ENCODE measurements at regions not wholly inside any gene's neighbourhood (a gene's known extent, or its start where the extent isn't known, plus 50 kb on each side); places are given as distances from the start of the nearest gene placed in this dataset.

DNA sequence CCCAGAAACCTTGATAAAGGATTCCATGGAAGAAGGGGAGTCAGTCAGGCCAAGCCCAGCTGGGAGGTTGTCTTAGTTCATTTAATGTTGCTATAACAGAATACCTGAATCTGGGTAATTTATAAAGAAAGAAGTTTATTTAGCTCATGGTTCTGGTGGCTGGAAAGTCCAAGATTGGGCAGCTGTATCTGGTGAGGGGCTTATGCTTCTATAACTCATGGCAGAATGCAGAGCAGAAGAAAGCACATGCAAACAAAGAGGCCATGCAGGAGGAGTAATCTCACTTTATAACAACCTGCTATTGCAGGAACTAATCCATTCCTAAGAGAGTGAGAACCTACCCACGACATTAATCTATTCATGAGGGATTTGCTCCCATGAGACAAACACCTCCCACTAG, 54.2 kb upstream of the ANKRD1 start:
- TF ChIP-seq GATA2 (IDR thresholded peaks at IDR 0.05; ENCODE audit: low read depth, low read length) (no peak), GATA3 (IDR thresholded peaks at IDR 0.05; ENCODE audit: low read depth, low read length) (no peak)

DNA sequence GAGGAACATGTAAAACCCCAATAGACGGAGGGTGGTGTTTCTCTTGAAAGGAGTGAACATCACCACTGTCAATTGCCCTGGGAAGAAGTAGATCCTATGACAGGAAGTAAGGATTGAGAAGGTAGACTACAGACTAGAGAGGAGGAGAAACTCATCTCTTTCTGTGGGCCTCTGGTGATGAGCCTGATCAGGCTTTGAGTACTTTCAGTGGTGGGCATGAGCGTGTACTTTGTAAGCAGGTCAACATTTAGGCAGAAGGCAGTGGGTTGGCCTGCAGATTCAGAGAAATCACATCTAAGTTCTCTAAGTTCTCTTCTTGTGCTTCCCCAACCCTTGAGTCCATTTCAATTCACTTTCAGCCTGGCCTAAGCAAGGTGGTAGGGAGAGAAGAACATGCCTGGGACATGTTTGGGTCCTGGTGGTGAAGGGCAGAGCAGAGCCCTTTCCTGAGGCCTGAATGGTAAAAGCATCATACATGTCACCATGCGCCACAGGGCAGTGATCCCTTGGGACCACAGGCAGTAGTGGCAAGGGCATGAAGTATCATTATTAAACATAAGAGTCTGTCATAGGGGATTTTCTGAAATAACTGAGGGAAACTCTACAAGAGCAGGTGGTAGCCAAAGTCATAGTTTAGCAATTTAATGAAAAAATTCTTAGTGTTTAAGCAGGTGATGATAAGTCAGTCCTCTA, 56.4 kb upstream of the ANKRD1 start:
- no peak for TF ChIP-seq GATA3 (IDR thresholded peaks at IDR 0.05; ENCODE audit: low read depth, low read length)
- no peak for TF ChIP-seq GATA2 (IDR thresholded peaks at IDR 0.05; ENCODE audit: low read depth, low read length)

DNA sequence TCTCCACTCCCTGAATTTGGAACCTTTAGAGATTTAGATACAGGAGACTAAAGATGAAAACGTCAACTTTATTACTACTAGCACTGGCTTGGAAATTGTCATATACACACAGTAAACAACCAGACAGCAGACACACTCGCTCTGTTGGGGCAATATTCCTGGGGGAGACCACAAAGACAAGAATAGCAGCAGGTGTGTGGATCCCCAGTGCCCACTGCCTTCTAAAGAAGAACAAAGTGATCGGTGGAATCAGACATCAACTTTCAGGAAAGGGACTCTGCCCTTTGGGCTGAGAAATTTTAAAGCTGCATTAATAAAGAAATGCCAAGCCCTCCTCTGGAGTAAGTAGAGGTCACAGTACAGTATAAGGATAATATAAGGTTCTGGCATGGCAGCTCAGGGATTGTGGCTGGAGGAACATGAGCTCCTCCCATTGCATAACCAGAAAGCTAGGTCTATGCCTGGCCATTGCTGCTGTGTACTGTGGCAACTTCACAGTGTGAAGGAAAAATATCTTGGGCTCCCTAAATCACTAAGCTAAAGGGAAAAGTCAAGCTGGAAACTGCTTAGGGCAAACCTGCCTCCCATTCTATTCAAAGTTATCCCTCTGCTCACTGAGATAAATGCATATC, 57.1 kb upstream of the ANKRD1 start:
- TF ChIP-seq GATA2 (IDR thresholded peaks at IDR 0.05; ENCODE audit: low read depth, low read length) = no peak
- TF ChIP-seq GATA3 (IDR thresholded peaks at IDR 0.05; ENCODE audit: low read depth, low read length) = no peak

DNA sequence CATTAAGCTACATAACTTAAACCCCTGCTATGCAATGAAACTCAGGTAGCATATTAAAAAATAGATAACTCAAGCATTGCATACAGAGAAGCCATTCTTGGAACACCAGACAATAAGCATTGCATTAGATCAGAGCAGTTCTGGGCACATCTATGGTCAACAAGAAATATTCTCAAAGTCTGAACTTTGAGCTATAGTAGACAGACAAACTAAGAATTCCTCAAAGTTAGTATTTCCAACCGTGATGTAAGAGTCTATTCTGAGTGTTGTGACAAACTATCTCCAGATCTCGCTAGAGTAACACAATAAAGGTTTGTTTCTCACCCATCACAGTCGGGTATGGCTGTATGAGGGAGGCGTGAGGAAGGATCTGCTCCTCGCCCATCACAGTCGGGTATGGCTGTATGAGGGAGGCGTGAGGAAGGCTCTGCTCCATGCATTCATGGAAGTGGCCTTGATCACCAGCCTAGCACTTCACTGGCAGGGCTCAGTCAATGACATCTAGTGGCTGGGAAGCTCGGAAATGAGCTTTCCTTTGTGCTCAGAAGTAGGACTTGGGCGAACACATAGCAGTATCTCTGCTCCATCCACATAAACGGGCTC, 61.6 kb upstream of the ANKRD1 start:
- TF ChIP-seq GATA3 (IDR thresholded peaks at IDR 0.05; ENCODE audit: low read depth, low read length) = no peak
- no peak for TF ChIP-seq GATA2 (IDR thresholded peaks at IDR 0.05; ENCODE audit: low read depth, low read length)

DNA sequence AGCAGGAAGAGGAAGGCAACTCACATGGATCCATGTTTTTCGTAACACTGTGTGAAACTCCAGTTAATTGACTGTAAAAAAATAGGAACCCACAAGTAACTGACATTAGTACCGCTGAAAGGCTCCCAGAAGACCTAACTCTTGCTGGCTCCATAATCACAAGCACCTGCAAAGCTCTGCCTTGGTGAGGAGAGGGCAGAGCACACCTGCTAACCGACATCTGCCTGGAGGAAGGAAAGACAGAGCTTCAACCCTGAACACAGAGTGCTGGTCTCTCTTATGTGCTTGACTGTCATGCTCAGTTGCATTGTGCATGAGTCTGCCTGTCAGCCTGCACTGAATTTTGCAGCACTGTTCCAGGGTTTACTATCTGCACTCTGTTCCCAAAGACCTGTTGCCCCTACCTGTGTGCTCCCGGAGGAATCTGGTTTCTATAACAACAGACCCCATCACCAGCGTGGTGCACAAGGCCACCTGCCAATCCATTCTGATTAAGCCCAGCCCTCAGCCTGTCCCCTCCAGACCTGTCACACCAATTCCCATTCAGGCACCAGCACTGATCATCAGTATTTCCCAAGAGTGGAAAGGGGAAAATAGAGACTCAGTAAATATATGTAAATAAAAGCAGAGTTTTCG, 63.1 kb upstream of the ANKRD1 start:
- no peak for TF ChIP-seq GATA2 (IDR thresholded peaks at IDR 0.05; ENCODE audit: low read depth, low read length)
- TF ChIP-seq GATA3 (IDR thresholded peaks at IDR 0.05; ENCODE audit: low read depth, low read length) = no peak

DNA sequence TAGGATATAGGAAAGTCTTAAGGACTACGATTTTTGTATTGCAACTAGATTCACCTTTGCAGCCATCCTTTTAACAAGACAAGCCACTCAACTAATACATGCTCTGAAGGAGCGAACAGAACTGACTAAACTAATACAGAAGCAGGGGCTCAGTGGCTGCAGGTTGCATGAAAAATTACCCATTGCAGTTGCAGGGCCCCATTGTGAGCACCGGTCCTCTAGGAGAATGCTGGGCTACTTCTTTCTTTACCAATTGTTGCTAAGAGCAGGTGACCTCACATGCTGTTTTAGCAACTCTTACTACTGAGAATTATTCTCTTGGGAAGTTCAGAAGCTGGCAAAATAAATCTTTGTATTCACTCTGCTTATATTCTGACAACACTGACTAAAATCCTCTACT, 64.0 kb upstream of the ANKRD1 start:
- TF ChIP-seq GATA3 (IDR thresholded peaks at IDR 0.05; ENCODE audit: low read depth, low read length) (no peak), GATA2 (IDR thresholded peaks at IDR 0.05; ENCODE audit: low read depth, low read length) (no peak)

DNA sequence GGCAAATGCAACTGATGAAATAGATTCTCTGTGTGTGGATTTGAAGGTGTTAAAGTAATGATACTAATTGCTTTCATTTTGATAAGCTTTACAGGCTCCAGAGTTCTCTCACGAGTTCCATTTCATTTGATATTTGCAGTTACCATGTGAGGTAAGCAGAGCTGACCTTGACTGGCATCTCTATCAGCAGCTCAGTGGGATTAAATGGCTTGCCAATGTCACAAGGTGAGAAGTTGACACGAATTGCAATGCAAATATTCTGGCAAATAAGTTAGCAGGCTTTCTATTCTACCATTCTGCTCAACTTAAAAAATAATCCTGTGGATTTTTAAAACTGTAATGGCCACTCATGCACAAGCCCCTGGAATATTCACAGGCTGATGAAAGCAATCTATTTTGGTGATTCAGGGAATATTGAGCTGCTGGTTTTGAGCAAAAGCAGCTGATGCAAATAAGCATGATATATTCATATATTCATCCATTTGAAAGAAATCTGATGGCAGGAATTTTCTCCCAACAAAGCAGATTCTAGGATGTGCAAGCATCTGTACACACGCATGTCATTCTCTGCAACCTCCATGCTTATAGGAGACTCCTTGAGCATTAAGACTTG, 64.5 kb upstream of the ANKRD1 start:
- TF ChIP-seq GATA2 (IDR thresholded peaks at IDR 0.05; ENCODE audit: low read depth, low read length) (no peak), GATA3 (IDR thresholded peaks at IDR 0.05; ENCODE audit: low read depth, low read length) (no peak)

DNA sequence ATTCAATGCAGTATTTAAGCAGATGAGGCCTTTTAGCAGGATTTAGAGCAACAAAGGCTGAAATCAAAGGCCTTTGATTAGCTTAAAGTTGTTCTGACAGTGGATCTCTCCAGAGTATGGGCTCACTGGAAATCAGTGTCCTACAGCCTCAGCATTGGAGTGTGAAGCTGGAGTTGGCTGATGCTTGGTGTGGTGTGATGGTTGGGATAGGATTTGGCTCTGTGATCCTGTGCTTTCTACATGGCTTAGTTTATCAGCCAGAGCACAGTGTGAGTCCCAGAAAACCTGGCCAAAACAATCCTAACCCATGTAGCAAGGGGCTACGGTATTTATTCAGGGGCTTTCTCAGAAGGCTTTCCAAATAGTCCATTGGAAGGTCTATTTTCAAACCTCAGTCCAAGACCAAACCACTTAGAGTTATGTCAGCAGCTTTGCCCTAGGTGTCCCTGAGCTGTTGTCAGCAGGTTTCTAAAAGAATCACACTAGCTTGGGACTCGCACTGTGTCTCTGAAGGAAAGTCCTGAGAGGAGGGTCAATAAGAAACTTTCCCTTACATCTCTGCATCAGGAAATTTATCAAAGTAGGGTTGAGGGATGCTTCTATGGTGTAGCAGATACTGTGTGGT, 65.4 kb upstream of the ANKRD1 start:
- TF ChIP-seq GATA2 (IDR thresholded peaks at IDR 0.05; ENCODE audit: low read depth, low read length) = no peak
- TF ChIP-seq GATA3 (IDR thresholded peaks at IDR 0.05; ENCODE audit: low read depth, low read length) = no peak

DNA sequence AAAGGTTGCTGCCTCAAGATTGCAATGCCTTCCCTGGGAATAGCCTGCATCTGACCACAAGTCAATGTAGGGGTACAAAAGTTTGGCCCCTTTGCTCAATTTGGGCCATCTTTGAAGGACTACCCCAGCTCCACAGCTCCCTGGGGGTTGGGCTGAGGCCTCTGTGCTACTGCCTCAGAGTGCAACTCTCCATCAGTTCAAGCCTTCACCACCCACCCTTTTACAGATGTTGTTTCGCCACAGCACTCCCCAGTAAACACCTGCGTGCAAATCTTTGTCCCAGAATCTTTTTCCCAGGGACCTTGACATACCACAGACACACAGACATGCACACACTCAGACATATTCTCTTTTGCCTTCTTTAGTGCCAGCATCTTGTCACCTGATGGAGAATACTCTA, 66.0 kb upstream of the ANKRD1 start:
- TF ChIP-seq GATA2 (IDR thresholded peaks at IDR 0.05; ENCODE audit: low read depth, low read length) (no peak), GATA3 (IDR thresholded peaks at IDR 0.05; ENCODE audit: low read depth, low read length) (no peak)

DNA sequence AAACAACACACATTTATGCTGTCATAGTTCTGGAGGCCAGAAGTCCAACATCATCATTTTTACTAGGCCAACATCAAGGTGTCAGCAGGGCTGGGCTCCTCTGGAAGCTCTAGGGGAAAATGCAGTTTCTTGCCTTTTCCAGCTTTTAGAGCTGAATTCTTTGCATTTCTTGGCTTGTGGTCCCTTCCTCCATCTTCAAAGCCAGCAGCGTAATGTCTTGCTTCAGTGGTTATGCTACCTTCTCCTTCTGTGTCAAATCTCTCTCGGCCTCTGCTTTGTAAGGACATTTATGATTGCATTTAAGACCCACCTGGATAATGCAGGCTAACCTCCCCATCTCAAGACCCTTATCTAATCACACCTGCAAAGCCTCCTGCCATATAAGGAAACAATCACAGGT, 66.5 kb upstream of the ANKRD1 start:
- TF ChIP-seq GATA3 (IDR thresholded peaks at IDR 0.05; ENCODE audit: low read depth, low read length) = no peak
- no peak for TF ChIP-seq GATA2 (IDR thresholded peaks at IDR 0.05; ENCODE audit: low read depth, low read length)

DNA sequence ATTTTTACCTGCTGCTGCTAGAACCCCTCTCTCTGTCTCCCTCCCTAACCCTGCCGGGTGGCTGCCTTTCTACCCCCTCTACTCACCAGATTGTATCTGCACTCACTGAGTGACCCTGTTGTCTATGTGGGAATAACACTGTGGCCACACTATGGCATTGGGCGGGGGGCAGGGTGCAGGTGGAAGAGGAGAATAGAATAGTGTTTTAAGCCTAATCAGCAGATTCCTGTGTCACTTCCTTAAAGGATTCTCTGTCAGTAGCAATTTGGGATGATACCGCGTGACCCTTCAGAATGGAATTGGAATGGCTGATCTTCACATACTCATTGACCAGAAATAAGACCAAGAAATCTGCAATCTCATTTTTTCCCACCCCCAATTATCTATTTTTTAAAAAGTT, 67.1 kb upstream of the ANKRD1 start:
- TF ChIP-seq GATA3 (IDR thresholded peaks at IDR 0.05; ENCODE audit: low read depth, low read length) (no peak), GATA2 (IDR thresholded peaks at IDR 0.05; ENCODE audit: low read depth, low read length) (no peak)

DNA sequence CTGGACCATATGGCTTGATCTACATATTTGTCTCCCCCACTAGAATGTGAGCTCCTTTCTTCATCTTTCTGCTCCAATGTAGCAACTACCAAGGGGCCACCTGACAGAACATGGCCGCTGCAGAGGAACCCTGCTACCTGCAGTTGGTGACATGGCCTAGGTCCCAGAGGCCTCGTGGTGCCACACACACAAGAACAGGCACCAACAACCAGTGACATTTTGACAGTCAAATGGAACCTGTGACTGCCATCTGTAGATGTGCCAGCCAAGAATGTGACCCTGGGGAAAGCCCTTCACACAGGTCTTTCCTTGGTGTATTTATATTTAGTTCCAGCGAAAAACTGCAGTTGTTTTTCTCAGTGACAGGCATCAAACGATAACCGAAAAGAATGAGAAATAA, 67.9 kb upstream of the ANKRD1 start:
- TF ChIP-seq GATA2 (IDR thresholded peaks at IDR 0.05; ENCODE audit: low read depth, low read length) (no peak), GATA3 (IDR thresholded peaks at IDR 0.05; ENCODE audit: low read depth, low read length) (no peak)

DNA sequence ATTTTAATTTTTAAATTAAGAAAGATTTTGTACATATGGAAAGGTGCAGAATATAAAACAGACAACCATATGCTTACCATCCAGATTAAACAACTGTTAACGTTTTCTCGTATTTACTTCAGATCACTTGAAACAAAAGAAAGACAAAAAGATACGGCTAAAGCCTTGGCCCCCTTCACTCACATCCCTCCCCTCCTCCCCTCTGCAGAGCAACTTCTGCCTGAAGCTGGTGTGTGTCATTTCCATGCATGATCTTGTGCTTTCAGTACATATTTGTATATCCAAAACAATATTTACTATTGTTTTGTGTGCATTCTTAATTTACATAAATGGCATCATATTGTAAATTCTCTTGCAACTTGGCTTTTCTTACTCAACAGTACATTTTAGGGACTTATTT, 68.5 kb upstream of the ANKRD1 start:
- no peak for TF ChIP-seq GATA2 (IDR thresholded peaks at IDR 0.05; ENCODE audit: low read depth, low read length)

DNA sequence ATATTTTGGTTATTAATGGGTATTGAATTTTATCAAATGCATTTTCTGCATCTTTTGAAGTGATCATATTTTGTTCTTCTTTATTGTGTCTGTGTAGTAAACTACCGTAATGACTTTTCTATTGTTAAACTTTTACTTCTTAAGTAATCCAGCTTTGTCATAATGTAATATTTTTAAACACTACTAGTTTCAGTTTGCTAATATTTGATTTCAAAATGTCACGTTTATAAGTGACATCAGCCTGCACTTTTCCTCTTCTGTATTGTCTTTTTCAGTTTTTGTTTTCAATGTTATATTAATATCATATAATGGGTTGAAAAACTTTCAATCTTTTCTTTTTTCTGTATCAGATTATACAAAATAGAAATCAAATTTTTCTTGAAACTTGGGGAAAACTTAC, 71.6 kb upstream of the ANKRD1 start:
- TF ChIP-seq GATA2 (IDR thresholded peaks at IDR 0.05; ENCODE audit: low read depth, low read length) = no peak
